Kidney (tissue), 13 donors: ENCODE measurements at regions not wholly inside any gene's neighbourhood (a gene's known extent, or its start where the extent isn't known, plus 50 kb on each side); places are given as distances from the start of the nearest gene placed in this dataset.

Source experiments
- DNase-seq, 5 donors: peaks; one replicate each; pipeline ENCODE4 v3.0.0-alpha.2; 2013 to 2020
- FAIRE-seq: peaks from 2 replicates; lab custom pipeline; 2012; peaks lifted over from hg19 to GRCh38; lab: Jason Lieb, UNC
- H3K27ac ChIP-seq, 2 donors: one replicate each; pipeline ENCODE4 v1.7.0; 2013; ENCODE audit warnings: low read depth in 2 of 2, low read length in 2 of 2, inconsistent platforms in 1 of 2
- H3K27me3 ChIP-seq: one replicate; pipeline ENCODE4 v1.7.1; 2013; ENCODE audit warnings: low read length, inconsistent platforms; ENCODE audit not compliant: control insufficient read depth, insufficient read depth
- H3K36me3 ChIP-seq, 3 donors: one replicate each; pipeline versions ENCODE4 v1.7.0 to v1.7.1; 2013; ENCODE audit warnings: low read length in 3 of 3, control low read depth in 1 of 3, inconsistent platforms in 1 of 3; ENCODE audit not compliant: insufficient read depth in 3 of 3, control insufficient read depth in 2 of 3
- H3K4me1 ChIP-seq, 3 donors: one replicate each; pipeline versions ENCODE4 v1.7.0 to v1.7.1; 2013; ENCODE audit warnings: low read length in 3 of 3, inconsistent platforms in 1 of 3, low read depth in 1 of 3; ENCODE audit not compliant: control insufficient read depth in 2 of 3, insufficient read depth in 2 of 3
- H3K4me3 ChIP-seq, 3 donors: one replicate each; pipeline versions ENCODE4 v1.7.0 to v1.8.1; 2013; ENCODE audit warnings: low read length in 3 of 3, control low read depth in 1 of 3, inconsistent platforms in 1 of 3
- H3K9ac ChIP-seq, 3 donors: one replicate each; pipeline versions ENCODE4 v1.7.0 to v1.7.1; 2013; ENCODE audit warnings: low read length in 3 of 3, control low read depth in 1 of 3, inconsistent platforms in 1 of 3
- H3K9me3 ChIP-seq, 3 donors: one replicate each; pipeline versions ENCODE4 v1.7.0 to v1.7.1; 2013; ENCODE audit warnings: low read length in 3 of 3, control low read depth in 1 of 3, inconsistent platforms in 1 of 3; ENCODE audit not compliant: control insufficient read depth in 2 of 3, insufficient read depth in 1 of 3
- intact Hi-C: fragments of 100-400 bp; cut with DNase I; formaldehyde crosslinking; loops from one replicate; pipeline ENCODE4 v1.11.1; 2022
- TF ChIP-seq, protein P1 (sequence below): IDR thresholded peaks from 3 replicates; pipeline ENCODE4 v1.5.1; 2012; ENCODE audit warnings: mild to moderate bottlenecking, moderate library complexity, borderline replicate concordance; ENCODE audit not compliant: insufficient read depth; ENCODE audit errors: extremely low read depth
- donor health status: control.
- donor health status: control.
- donor health status: control.
- donor health status: control.
- donor health status: control.
- donor health status: DM: yes; HTN: yes; CAD: no.
- donor health status: Normal renal cell carcinoma (clear cell type).

- H3K27me3 ChIP-seq: no peaks in the 10 kb centered on the region
- H3K9me3 ChIP-seq: no peaks in the 10 kb centered on the region
- TF ChIP-seq, protein P1, sequence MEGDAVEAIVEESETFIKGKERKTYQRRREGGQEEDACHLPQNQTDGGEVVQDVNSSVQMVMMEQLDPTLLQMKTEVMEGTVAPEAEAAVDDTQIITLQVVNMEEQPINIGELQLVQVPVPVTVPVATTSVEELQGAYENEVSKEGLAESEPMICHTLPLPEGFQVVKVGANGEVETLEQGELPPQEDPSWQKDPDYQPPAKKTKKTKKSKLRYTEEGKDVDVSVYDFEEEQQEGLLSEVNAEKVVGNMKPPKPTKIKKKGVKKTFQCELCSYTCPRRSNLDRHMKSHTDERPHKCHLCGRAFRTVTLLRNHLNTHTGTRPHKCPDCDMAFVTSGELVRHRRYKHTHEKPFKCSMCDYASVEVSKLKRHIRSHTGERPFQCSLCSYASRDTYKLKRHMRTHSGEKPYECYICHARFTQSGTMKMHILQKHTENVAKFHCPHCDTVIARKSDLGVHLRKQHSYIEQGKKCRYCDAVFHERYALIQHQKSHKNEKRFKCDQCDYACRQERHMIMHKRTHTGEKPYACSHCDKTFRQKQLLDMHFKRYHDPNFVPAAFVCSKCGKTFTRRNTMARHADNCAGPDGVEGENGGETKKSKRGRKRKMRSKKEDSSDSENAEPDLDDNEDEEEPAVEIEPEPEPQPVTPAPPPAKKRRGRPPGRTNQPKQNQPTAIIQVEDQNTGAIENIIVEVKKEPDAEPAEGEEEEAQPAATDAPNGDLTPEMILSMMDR: no peak
- H3K4me1 ChIP-seq: no peaks in the 10 kb centered on the region
- FAIRE-seq (no peak), DNase-seq (no peak)
- no peak overlapping the region for H3K9ac ChIP-seq
- H3K36me3 ChIP-seq: no peaks in the 10 kb centered on the region
- H3K27ac ChIP-seq: no peak overlapping the region
- no peak overlapping the region for H3K4me3 ChIP-seq
- intact Hi-C loops: no loop called here
Measured at GRCh38 chr1:186757851-186758250, 70.9 kb upstream of the PLA2G4A start.

DNA sequence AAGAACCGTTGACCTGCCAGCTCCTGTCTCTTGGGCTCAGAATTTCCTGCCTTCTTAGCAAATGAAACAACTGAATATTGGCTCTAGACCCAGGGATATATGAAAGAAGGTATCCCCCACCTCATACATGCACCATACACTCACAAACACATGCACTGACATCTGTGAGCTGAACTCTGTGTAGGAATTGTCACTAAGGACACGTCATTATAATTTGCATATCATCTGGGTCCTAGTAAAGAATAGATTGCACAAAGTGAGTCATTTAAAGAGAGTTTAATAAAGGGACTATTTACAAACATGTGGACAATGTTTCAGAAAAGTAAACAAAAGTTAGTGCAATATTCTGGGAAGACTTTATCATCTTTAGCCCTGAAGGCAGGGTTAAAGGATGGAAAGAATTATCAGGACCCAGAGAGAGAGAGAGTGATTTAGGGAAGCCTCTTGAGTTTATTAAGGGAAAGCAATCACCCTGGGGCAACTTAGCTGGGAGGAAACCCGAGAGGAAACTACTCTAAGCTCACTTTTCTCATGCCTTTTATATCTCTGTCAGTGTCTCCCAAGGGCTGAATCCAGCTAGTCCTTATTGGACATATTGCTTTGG lies 74.1 kb upstream of the PLA2G4A start:
- Histone ChIP-seq H3K4me3 (no peak overlapping the region), H3K4me1 (no peaks in the 10 kb centered on the region), H3K36me3 (no peaks in the 10 kb centered on the region), H3K27ac (no peak overlapping the region), H3K27me3 (no peaks in the 10 kb centered on the region), H3K9ac (no peak overlapping the region), H3K9me3 (no peaks in the 10 kb centered on the region)
- FAIRE-seq (no peak), DNase-seq (no peak)
- intact Hi-C loops: no loop called here
- TF ChIP-seq, protein P1: no peak

GRCh38 chr1:186753241-186753640 lies 73.0 kb upstream of the PTGS2 start:
- DNase-seq: no peak
- Histone ChIP-seq H3K27me3 (no peaks in the 10 kb centered on the region), H3K4me1 (no peaks in the 10 kb centered on the region), H3K9me3 (no peaks in the 10 kb centered on the region), H3K4me3 (no peak overlapping the region), H3K9ac (no peak overlapping the region), H3K36me3 (no peaks in the 10 kb centered on the region), H3K27ac (no peak overlapping the region)
- TF ChIP-seq, protein P1: no peak
- intact Hi-C loops: no loop called here
- no peak for FAIRE-seq

GRCh38 chr1:186750257-186750656 lies 70.0 kb upstream of the PTGS2 start:
- Histone ChIP-seq H3K27me3 (no peaks in the 10 kb centered on the region), H3K4me3 (no peak overlapping the region), H3K9ac (no peak overlapping the region), H3K36me3 (no peaks in the 10 kb centered on the region), H3K9me3 (no peaks in the 10 kb centered on the region), H3K4me1 (no peaks in the 10 kb centered on the region), H3K27ac (no peak overlapping the region)
- TF ChIP-seq, protein P1: no peak
- intact Hi-C loops: no loop called here
- FAIRE-seq: no peak
- no peak for DNase-seq
